MCF 10A (cell line): ENCODE measurements at regions not wholly inside any gene's neighbourhood (a gene's known extent, or its start where the extent isn't known, plus 50 kb on each side); places are given as distances from the start of the nearest gene placed in this dataset.

Experiments used
- BruUV-seq: library from RNA; stranded (reverse); fragments of 400-500 nt; replicated peaks from 2 replicates; lab custom pipeline; 2021; lab: Mats Ljungman, UMichigan
- CTCF ChIA-PET: fragments of 300-600 bp; sonication (Branson Sonifier 250); formaldehyde crosslinking; extraction: SDS; loops from one replicate; lab custom pipeline; 2021; ENCODE audit warnings: antibody characterized with exemption, inconsistent platforms; lab: Yijun Ruan, JAX
- POLR2A ChIA-PET: fragments of 300-600, 350-650 bp; sonication (Branson Sonifier 250); formaldehyde crosslinking; extraction: SDS; loops from one replicate; lab custom pipeline; 2020; ENCODE audit warnings: antibody characterized with exemption, inconsistent platforms; lab: Yijun Ruan, JAX
- DNase-seq: peaks from one replicate; pipeline ENCODE4 v3.0.0-alpha.2; 2018; ENCODE audit not compliant: unreplicated experiment
- H3K27ac Mint-ChIP-seq: one replicate; pipeline ENCODE4 v1.8.0; 2022; ENCODE audit warnings: mild to moderate bottlenecking, low read depth, mixed read lengths; ENCODE audit not compliant: unreplicated experiment
- H3K27me3 Mint-ChIP-seq: one replicate; pipeline ENCODE4 v1.8.0; 2022; ENCODE audit warnings: mixed read lengths; ENCODE audit not compliant: insufficient read depth, unreplicated experiment
- H3K36me3 Mint-ChIP-seq: one replicate; pipeline ENCODE4 v1.8.0; 2022; ENCODE audit warnings: mild to moderate bottlenecking, moderate library complexity, mixed read lengths; ENCODE audit not compliant: insufficient read depth, unreplicated experiment
- H3K4me1 Mint-ChIP-seq: one replicate; pipeline ENCODE4 v1.8.0; 2022; ENCODE audit warnings: mixed read lengths; ENCODE audit not compliant: insufficient read depth, unreplicated experiment
- H3K4me3 Mint-ChIP-seq: one replicate; pipeline ENCODE4 v1.8.0; 2022; ENCODE audit warnings: mild to moderate bottlenecking, moderate library complexity, mixed read lengths; ENCODE audit not compliant: unreplicated experiment
- H3K9me3 Mint-ChIP-seq: one replicate; pipeline ENCODE4 v1.8.0; 2022; ENCODE audit warnings: mixed read lengths; ENCODE audit not compliant: unreplicated experiment
- CTCF ChIP-seq: fragments of 200-600 bp; IDR thresholded peaks from one replicate; pipeline ENCODE4 v1.8.0; 2022; ENCODE audit warnings: antibody characterized with exemption, mild to moderate bottlenecking; ENCODE audit not compliant: unreplicated experiment
- intact Hi-C: fragments of 100-400 bp; cut with micrococcal nuclease; formaldehyde crosslinking; loops from 2 replicates; pipeline ENCODE4 v1.14.1; 2022

DNA sequence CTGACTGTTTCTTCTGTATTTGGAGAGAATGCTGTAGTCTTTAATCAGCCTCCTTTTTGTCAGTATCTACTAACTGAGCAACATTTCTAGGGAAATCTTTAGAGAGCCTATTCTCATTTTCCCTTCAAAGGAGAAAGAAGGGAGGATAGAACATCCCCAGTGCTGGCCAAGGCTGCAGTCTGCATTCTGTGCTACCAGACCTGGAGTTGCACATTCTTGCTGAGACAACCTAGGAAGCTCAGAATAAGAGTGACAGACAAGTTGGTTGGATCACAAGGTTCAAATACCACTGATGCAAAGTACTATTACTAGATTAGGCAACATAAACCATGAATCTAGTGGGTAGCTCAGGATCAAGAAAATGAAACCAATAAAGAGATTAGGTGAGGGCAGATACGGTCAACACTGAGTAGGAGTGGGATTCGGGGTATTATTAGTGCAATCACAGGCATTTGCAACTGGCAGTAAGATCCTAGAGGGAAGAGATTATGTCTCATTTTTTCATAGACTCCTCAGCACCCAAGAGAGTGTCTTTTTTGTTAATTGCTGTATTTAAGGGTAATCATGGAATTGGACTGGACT, 213.5 kb upstream of the FAM83B start:
- H3K4me3 Mint-ChIP-seq = no peak overlapping the region
- intact Hi-C loops = no loop called here
- H3K27me3 Mint-ChIP-seq = no peaks in the 10 kb centered on the region
- no peaks in the 10 kb centered on the region for H3K9me3 Mint-ChIP-seq
- TF ChIP-seq CTCF = no peak
- peaks cover 6% of the 10 kb centered on the region for H3K36me3 Mint-ChIP-seq
- DNase-seq = no peak
- no peaks in the 10 kb centered on the region for H3K4me1 Mint-ChIP-seq
- no TSS peak for BruUV-seq
- ChIA-PET CTCF (interaction anchor here (1.1 kb wide), 1 partner anchor 35 kb away, joined by 4 read pairs; no protein-coding TSS in a partner anchor), POLR2A (interaction anchor here (0.6 kb wide), 1 partner anchor 315 kb away, joined by 3 read pairs; no protein-coding TSS in a partner anchor)
- H3K27ac Mint-ChIP-seq = no peak overlapping the region

- ChIA-PET CTCF (interaction anchor here (1.1 kb wide), 1 partner anchor 35 kb away, joined by 4 read pairs; no protein-coding TSS in a partner anchor), POLR2A (no interaction called here)
- no TSS peak for BruUV-seq
- Mint-ChIP-seq H3K9me3 (no peaks in the 10 kb centered on the region), H3K27ac (no peak overlapping the region), H3K27me3 (no peaks in the 10 kb centered on the region), H3K36me3 (peaks cover 6% of the 10 kb centered on the region), H3K4me3 (no peak overlapping the region), H3K4me1 (no peaks in the 10 kb centered on the region)
- no peak for TF ChIP-seq CTCF
- no peak for DNase-seq
- intact Hi-C loops = no loop called here
Measured at GRCh38 chr6:54633601-54634000, 213.0 kb upstream of the FAM83B start.

DNA sequence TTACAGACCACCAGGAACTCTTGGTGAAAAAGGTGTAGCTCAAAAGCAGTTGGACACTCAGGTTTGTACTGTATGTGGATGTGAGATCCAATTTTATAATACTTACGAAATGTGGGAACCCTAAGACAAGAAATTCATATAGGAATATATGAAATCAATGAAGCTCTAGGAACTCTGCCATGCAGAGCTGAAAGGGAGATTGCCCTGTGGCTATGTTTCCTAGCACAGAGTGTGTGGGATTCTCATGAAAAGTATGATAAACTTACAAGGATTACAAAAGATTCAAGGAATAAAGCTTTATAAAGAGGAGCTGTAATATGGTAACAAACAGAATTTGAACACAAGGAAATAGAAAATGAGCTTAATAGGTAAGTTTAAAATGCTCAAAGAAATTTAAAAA, 205.7 kb upstream of the FAM83B start:
- no TSS peak for BruUV-seq
- H3K4me1 Mint-ChIP-seq = no peaks in the 10 kb centered on the region
- no peaks in the 10 kb centered on the region for H3K27me3 Mint-ChIP-seq
- DNase-seq = no peak
- H3K4me3 Mint-ChIP-seq = no peak overlapping the region
- H3K9me3 Mint-ChIP-seq = no peaks in the 10 kb centered on the region
- TF ChIP-seq CTCF = no peak
- intact Hi-C loops = no loop called here
- ChIA-PET CTCF (interaction anchor here (0.6 to 0.7 kb wide), 3 partner anchors 29 to 1185 kb away, joined by 3 to 4 read pairs (median 3); no protein-coding TSS in a partner anchor), POLR2A (interaction anchor here (1.3 kb wide), 1 partner anchor 11 kb away, joined by 4 read pairs; no protein-coding TSS in a partner anchor)
- no peaks in the 10 kb centered on the region for H3K36me3 Mint-ChIP-seq
- H3K27ac Mint-ChIP-seq = no peak overlapping the region

DNA sequence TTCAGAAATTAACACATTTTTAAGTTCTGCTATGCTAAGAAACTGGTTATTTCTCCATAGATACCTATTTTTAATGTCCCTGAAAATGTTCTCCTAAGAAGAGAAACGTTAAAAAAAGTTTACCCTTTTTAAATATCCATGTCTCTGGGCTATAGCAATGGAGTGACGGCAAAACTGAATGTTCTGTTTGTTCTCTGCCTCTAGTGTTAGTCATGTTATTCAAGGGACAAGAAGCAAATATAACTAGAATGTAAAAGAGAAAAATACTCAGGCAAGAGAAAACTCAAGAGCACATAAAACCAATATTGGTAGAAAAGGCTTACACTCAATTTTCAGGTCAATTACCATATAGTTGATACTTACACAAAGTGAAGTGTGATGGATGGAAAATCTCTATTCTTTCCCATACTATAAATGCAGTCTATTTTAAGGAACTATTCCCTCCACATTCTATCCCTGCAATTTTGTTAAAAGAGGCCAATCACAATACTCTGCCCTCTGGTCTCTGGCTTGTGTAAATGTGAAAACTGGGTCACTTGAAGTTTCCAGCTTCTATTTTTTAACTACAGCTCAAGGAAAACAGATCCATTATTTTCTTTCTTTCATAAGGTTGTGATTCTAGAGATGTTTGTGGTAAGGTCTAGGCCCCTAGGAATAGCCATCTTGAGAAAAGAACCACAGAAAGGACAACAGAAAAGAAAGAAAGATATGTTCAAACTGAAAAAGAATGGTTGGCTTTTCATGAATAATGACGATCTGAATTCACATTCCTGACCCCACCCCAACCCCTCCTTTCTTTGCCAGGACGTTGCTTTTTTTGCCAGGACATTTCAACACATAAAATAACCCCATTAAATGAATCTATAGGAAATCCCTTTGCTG, 200.3 kb upstream of the FAM83B start:
- Mint-ChIP-seq H3K4me1 (peaks cover 9% of the 10 kb centered on the region), H3K27me3 (no peaks in the 10 kb centered on the region), H3K36me3 (no peaks in the 10 kb centered on the region), H3K9me3 (no peaks in the 10 kb centered on the region), H3K4me3 (no peak overlapping the region), H3K27ac (peak overlapping the region; percentile 32)
- BruUV-seq = no TSS peak
- DNase-seq = peak; percentile 1
- intact Hi-C loops = no loop called here
- CTCF ChIA-PET = no interaction called here
- TF ChIP-seq CTCF = no peak
- POLR2A ChIA-PET = interaction anchor here (0.5 to 0.9 kb wide), 3 partner anchors 85 to 1719 kb away, joined by 3 to 4 read pairs (median 3); no protein-coding TSS in a partner anchor
